Vagina (tissue), 2 donors: ENCODE measurements at regions not wholly inside any gene's neighbourhood (a gene's known extent, or its start where the extent isn't known, plus 50 kb on each side); places are given as distances from the start of the nearest gene placed in this dataset.

Experiments
- POLR2A ChIP-seq, 2 donors: fragments of 450-650 bp; IDR thresholded peaks; one replicate each; pipeline ENCODE4 v1.6.1; 2017; ENCODE audit warnings: antibody characterized with exemption in 2 of 2, mild to moderate bottlenecking in 2 of 2, moderate library complexity in 2 of 2
- TF ChIP-seq, protein P1 (sequence below), 3 experiments: fragments of 450-650 bp in 2 of 3; fragments of 200-600 bp in 1 of 3; sonication (generic) in 1 of 3; IDR thresholded peaks; one replicate each; pipeline ENCODE4 v1.5.1; 2017 to 2019; ENCODE audit warnings: antibody characterized with exemption in 3 of 3, mild to moderate bottlenecking in 2 of 3, moderate library complexity in 2 of 3

DNA sequence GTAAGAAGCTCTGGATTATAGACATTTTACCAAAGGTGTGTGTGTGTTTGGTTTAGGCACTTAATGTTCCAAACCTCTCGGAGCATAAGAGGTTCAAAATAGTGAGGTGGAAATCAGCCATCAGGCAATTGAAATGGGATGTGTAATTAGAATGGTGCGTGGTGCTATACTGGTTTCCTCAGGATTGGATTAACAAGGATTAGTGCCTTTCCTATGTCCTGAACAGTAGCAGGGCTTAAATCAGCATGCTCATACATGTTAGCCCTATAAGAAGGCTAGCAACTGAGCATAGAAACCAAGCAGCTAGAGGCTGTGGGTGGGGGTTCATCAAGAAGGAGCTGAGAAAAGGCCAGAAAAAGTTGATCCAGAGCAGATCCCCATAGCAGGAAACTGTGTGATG is 256.8 kb upstream of the CXXC4 start:
- TF ChIP-seq, protein P1, sequence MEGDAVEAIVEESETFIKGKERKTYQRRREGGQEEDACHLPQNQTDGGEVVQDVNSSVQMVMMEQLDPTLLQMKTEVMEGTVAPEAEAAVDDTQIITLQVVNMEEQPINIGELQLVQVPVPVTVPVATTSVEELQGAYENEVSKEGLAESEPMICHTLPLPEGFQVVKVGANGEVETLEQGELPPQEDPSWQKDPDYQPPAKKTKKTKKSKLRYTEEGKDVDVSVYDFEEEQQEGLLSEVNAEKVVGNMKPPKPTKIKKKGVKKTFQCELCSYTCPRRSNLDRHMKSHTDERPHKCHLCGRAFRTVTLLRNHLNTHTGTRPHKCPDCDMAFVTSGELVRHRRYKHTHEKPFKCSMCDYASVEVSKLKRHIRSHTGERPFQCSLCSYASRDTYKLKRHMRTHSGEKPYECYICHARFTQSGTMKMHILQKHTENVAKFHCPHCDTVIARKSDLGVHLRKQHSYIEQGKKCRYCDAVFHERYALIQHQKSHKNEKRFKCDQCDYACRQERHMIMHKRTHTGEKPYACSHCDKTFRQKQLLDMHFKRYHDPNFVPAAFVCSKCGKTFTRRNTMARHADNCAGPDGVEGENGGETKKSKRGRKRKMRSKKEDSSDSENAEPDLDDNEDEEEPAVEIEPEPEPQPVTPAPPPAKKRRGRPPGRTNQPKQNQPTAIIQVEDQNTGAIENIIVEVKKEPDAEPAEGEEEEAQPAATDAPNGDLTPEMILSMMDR (IDR thresholded peaks at IDR 0.05): no peak
- no peak for TF ChIP-seq POLR2A (IDR thresholded peaks at IDR 0.05)
